GM19240 (cell line): ENCODE measurements at regions not wholly inside any gene's neighbourhood (a gene's known extent, or its start where the extent isn't known, plus 50 kb on each side); places are given as distances from the start of the nearest gene placed in this dataset.
"Not testable (repeated sequence)": the region's sequence is repeated elsewhere in the genome, so short reads cannot be mapped to it uniquely, and the experiment has no call there.

Experiments used
- DNase-seq: peaks from one replicate; pipeline ENCODE4 v3.0.0; 2011; ENCODE audit warnings: low spot score; ENCODE audit not compliant: insufficient read length

GRCh38 chr5:162209005-162209605, 141.5 kb downstream of the GABRG2 start:
- DNase-seq: no peak

GRCh38 chr5:162214551-162214950, 147.0 kb downstream of the GABRG2 start:
- no peak for DNase-seq

- no peak for DNase-seq
Measured at GRCh38 chr5:162217037-162217436, 149.5 kb downstream of the GABRG2 start.

- no peak for DNase-seq
Measured at GRCh38 chr5:162221910-162222309, 154.3 kb downstream of the GABRG2 start.

GRCh38 chr5:162227075-162227474, 159.5 kb downstream of the GABRG2 start:
- DNase-seq: no peak

GRCh38 chr5:162230348-162230747, 162.8 kb downstream of the GABRG2 start:
- DNase-seq: no peak

GRCh38 chr5:162231522-162231921, 163.9 kb downstream of the GABRG2 start:
- no peak for DNase-seq

GRCh38 chr5:162240734-162241133, 173.2 kb downstream of the GABRG2 start:
- no peak for DNase-seq

GRCh38 chr5:162242416-162242815, 174.8 kb downstream of the GABRG2 start:
- no peak for DNase-seq

GRCh38 chr5:162243651-162244050, 176.1 kb downstream of the GABRG2 start:
- DNase-seq: no peak

- no peak for DNase-seq
Measured at GRCh38 chr5:162248107-162248713, 180.6 kb downstream of the GABRG2 start.

GRCh38 chr5:162256711-162257110, 189.1 kb downstream of the GABRG2 start:
- no peak for DNase-seq

GRCh38 chr5:162268694-162269481, 201.3 kb downstream of the GABRG2 start:
- DNase-seq: no peak

GRCh38 chr5:162272417-162272816, 204.8 kb downstream of the GABRG2 start:
- DNase-seq: no peak

- DNase-seq: no peak
Measured at GRCh38 chr5:162274679-162275078, 207.1 kb downstream of the GABRG2 start.

GRCh38 chr5:162275387-162275786, 207.8 kb downstream of the GABRG2 start:
- not testable (repeated sequence) for DNase-seq

- no peak for DNase-seq
Measured at GRCh38 chr5:162282191-162282590, 214.6 kb downstream of the GABRG2 start.

GRCh38 chr5:162283609-162284008, 216.0 kb downstream of the GABRG2 start:
- no peak for DNase-seq

GRCh38 chr5:162288647-162289296, 221.2 kb downstream of the GABRG2 start:
- no peak for DNase-seq

GRCh38 chr5:162289489-162289888, 221.9 kb downstream of the GABRG2 start:
- no peak for DNase-seq

GRCh38 chr5:162299793-162300192, 232.2 kb downstream of the GABRG2 start:
- no peak for DNase-seq

- no peak for DNase-seq
Measured at GRCh38 chr5:162301356-162301755, 233.8 kb downstream of the GABRG2 start.
